ENCODE measurements at regions not wholly inside any gene's neighbourhood (a gene's known extent, or its start where the extent isn't known, plus 50 kb on each side); places are given as distances from the start of the nearest gene placed in this dataset.
"Not testable (repeated sequence)": the region's sequence is repeated elsewhere in the genome, so short reads cannot be mapped to it uniquely, and the experiment has no call there.

- Histone ChIP-seq H3K27me3 (replicated peaks in 1 of 7) (no peaks in the 10 kb centered on the region), H3K9me3 (peaks cover 0 to 32% (median 13%) of the 10 kb centered on the region in 8 donors), H3K27ac (no peak overlapping the region), H3K36me3 (no peaks in the 10 kb centered on the region), H3K4me3 (no peak overlapping the region), H3K4me1 (no peaks in the 10 kb centered on the region)
- no peak for TF ChIP-seq CTCF (IDR thresholded peaks at IDR 0.05 in 8 of 11, conservative IDR thresholded peaks at IDR 0.05 in 3 of 11)
- no peak for TF ChIP-seq POLR2A (IDR thresholded peaks at IDR 0.05)
- 89 to 98% (median 93%) methylated on average over 5 to 15 of the region's 15 CpGs for WGBS, 5 donors
- intact Hi-C loops (cut with DNase I; ENCODE audit: low total_unique reads) = no loop called here
- DNase-seq = no peak
These were observed 862.8 kb downstream of the TRIML1 start for GRCh38 chr4:189001971-189002450.

DNA sequence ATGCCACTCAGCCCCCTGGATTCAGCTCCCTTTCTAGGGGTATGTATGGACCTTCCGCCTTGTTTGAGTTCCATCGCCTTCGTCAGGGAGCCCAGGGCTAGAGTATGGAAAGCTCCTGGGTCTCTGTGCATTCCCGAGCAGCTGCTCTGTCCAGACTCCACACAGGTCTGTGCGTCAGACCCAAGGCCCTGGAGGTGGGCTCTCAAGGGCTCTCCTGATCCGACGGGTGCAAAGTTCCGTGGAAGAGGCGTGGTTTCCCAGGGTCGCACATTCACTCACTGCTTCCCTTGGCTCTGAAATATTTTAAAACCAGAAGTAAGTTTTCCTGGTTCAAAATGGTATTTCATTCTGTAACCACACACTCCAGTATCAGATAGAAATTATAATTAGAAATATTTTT is 863.2 kb downstream of the TRIML1 start:
- Histone ChIP-seq H3K27me3 (replicated peaks in 1 of 7) (no peaks in the 10 kb centered on the region), H3K27ac (no peak overlapping the region), H3K4me3 (no peak overlapping the region), H3K36me3 (no peaks in the 10 kb centered on the region), H3K4me1 (no peaks in the 10 kb centered on the region), H3K9me3 (peaks cover 0 to 32% (median 13%) of the 10 kb centered on the region in 8 donors)
- intact Hi-C loops (cut with DNase I; ENCODE audit: low total_unique reads) = no loop called here
- DNase-seq = no peak
- TF ChIP-seq POLR2A (IDR thresholded peaks at IDR 0.05) = no peak
- no peak for TF ChIP-seq CTCF (IDR thresholded peaks at IDR 0.05 in 8 of 11, conservative IDR thresholded peaks at IDR 0.05 in 3 of 11)
- no peak for TF ChIP-seq POLR2AphosphoS5 (IDR thresholded peaks at IDR 0.05)
- 87 to 93% (median 90%) methylated on average over 10 of the region's 10 CpGs for WGBS, 5 donors

GRCh38 chr4:189010452-189011217 is 871.4 kb downstream of the TRIML1 start:
- H3K27me3 ChIP-seq (replicated peaks in 1 of 7); intact Hi-C loops (cut with DNase I; ENCODE audit: low total_unique reads); DNase-seq; H3K4me3 ChIP-seq; H3K27ac ChIP-seq; H3K4me1 ChIP-seq; H3K36me3 ChIP-seq: not testable (repeated sequence)
- peaks cover 0 to 15% (median 0%) of the 10 kb centered on the region in 8 donors for H3K9me3 ChIP-seq
- 78 to 83% (median 80%) methylated on average over 21 to 25 of the region's 27 CpGs for WGBS, 5 donors

GRCh38 chr4:189021831-189022230 is 882.6 kb downstream of the TRIML1 start:
- no peak for TF ChIP-seq CTCF (IDR thresholded peaks at IDR 0.05 in 8 of 11, conservative IDR thresholded peaks at IDR 0.05 in 3 of 11)
- Histone ChIP-seq H3K27ac (no peak overlapping the region), H3K4me1 (no peaks in the 10 kb centered on the region), H3K4me3 (no peak overlapping the region), H3K9me3 (peaks cover 0 to 18% (median 0%) of the 10 kb centered on the region in 8 donors), H3K27me3 (replicated peaks in 1 of 7) (no peaks in the 10 kb centered on the region), H3K36me3 (no peaks in the 10 kb centered on the region)
- no peak for DNase-seq
- intact Hi-C loops (cut with DNase I; ENCODE audit: low total_unique reads) = no loop called here
- WGBS, 5 donors = 41 to 49% (median 45%) methylated on average over 5 of the region's 5 CpGs

All from spleen (tissue), 11 donors.